Omental fat pad (tissue), 3 donors: ENCODE measurements at regions not wholly inside any gene's neighbourhood (a gene's known extent, or its start where the extent isn't known, plus 50 kb on each side); places are given as distances from the start of the nearest gene placed in this dataset.

ENCODE experiments used
- ATAC-seq: fragments of 150-250 bp; one replicate; pipeline ENCODE4 v1.9.1; 2016; ENCODE audit warnings: mild to moderate bottlenecking, moderate library complexity; ENCODE audit not compliant: low FRiP score
- DNase-seq: peaks from one replicate; pipeline ENCODE4 v3.0.0-alpha.2; 2019; ENCODE audit warnings: low spot score
- CTCF ChIP-seq, 3 donors: fragments of 450-650 bp; IDR thresholded peaks; one replicate each; pipeline ENCODE4 v1.5.1; 2016 to 2017; ENCODE audit warnings: antibody characterized with exemption in 3 of 3, mild to moderate bottlenecking in 3 of 3, moderate library complexity in 2 of 3

GRCh38 chr18:1892191-1892590 lies 679.1 kb downstream of the METTL4 start:
- TF ChIP-seq CTCF (IDR thresholded peaks at IDR 0.05): no peak
- no peak for ATAC-seq
- DNase-seq: no peak

GRCh38 chr18:1895456-1896185 lies 675.7 kb downstream of the METTL4 start:
- DNase-seq (no peak), ATAC-seq (no peak)
- no peak for TF ChIP-seq CTCF (IDR thresholded peaks at IDR 0.05)

GRCh38 chr18:1906421-1906820 lies 664.9 kb downstream of the METTL4 start:
- ATAC-seq: no peak
- DNase-seq: no peak
- no peak for TF ChIP-seq CTCF (IDR thresholded peaks at IDR 0.05)

- ATAC-seq (no peak), DNase-seq (no peak)
- no peak for TF ChIP-seq CTCF (IDR thresholded peaks at IDR 0.05)
These were observed 663.7 kb downstream of the METTL4 start for GRCh38 chr18:1907470-1908206.

- no peak for ATAC-seq
- TF ChIP-seq CTCF (IDR thresholded peaks at IDR 0.05): no peak
- DNase-seq: no peak
These were observed 656.8 kb downstream of the METTL4 start for GRCh38 chr18:1914489-1914888.

GRCh38 chr18:1916869-1917523 lies 654.3 kb downstream of the METTL4 start:
- DNase-seq (no peak), ATAC-seq (no peak)
- no peak for TF ChIP-seq CTCF (IDR thresholded peaks at IDR 0.05)
